ENCODE measurements at regions not wholly inside any gene's neighbourhood (a gene's known extent, or its start where the extent isn't known, plus 50 kb on each side); places are given as distances from the start of the nearest gene placed in this dataset.

DNA sequence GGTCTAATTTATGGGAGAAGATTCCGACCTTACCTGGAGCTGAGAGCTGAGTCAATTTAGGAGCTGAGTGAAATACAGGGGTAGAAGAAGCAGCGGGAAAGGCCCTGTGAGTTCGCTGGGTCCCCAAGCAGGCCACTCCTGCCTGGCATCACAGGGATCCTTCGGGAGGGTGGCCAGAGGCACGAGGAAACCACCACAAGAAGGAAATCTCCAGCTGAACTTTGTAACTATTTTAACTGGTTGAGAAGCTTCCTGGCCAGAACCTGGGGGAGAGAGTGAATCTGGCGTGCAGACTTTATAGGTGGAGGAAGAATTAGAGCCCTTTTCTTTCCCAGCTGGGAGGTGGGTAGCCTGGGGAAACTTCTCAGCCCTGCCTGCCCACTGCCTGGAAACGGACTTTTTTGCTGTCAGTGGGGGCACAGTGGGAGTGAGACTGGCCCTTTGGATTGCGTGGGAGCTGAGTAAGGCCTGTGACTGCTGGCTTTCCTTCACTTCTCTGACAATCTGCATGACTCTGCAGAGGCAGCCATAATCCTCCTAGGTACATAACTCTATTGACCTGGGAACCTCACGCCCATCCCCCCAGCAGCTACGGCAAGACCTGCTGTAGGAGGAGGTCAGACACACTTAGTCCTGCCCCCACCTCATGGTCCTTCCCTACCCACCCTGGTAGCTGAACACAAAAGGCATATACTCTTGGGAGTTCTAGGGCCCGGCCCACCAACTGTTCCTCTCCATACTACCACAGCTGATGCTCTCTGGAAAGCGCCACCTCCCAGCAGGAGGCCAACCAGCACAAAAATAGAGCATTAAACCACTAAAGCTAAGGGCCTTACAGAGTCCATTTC, 340.7 kb downstream of the CNTN3 start:
- no peak overlapping the region for H3K4me3 Mint-ChIP-seq (ENCODE audit: low read depth, unreplicated experiment)
- no peak for TF ChIP-seq CTCF (IDR thresholded peaks at IDR 0.05; ENCODE audit: unreplicated experiment)
- DNase-seq, result no peak
- H3K9me3 Mint-ChIP-seq (ENCODE audit: low read depth, unreplicated experiment), result peaks cover 14% of the 10 kb centered on the region
- BruUV-seq (replicated peaks), result no TSS peak
- CTCF ChIA-PET, result no interaction called here
- H3K27me3 Mint-ChIP-seq (ENCODE audit: unreplicated experiment), result no peaks in the 10 kb centered on the region
- H3K36me3 Mint-ChIP-seq (ENCODE audit: insufficient read depth, unreplicated experiment), result no peaks in the 10 kb centered on the region
- no peak overlapping the region for H3K27ac Mint-ChIP-seq (ENCODE audit: unreplicated experiment)
- H3K4me1 Mint-ChIP-seq (ENCODE audit: low read depth, unreplicated experiment), result no peaks in the 10 kb centered on the region
- intact Hi-C loops (cut with micrococcal nuclease; ENCODE audit: unreplicated experiment), result no loop called here

GRCh38 chr3:74273091-74273490, 341.4 kb downstream of the CNTN3 start:
- H3K4me3 Mint-ChIP-seq (ENCODE audit: low read depth, unreplicated experiment), result no peak overlapping the region
- no peak overlapping the region for H3K27ac Mint-ChIP-seq (ENCODE audit: unreplicated experiment)
- no peaks in the 10 kb centered on the region for H3K36me3 Mint-ChIP-seq (ENCODE audit: insufficient read depth, unreplicated experiment)
- H3K9me3 Mint-ChIP-seq (ENCODE audit: low read depth, unreplicated experiment), result peaks cover 10% of the 10 kb centered on the region
- no peak for DNase-seq
- TF ChIP-seq CTCF (IDR thresholded peaks at IDR 0.05; ENCODE audit: unreplicated experiment), result no peak
- H3K4me1 Mint-ChIP-seq (ENCODE audit: low read depth, unreplicated experiment), result no peaks in the 10 kb centered on the region
- no peaks in the 10 kb centered on the region for H3K27me3 Mint-ChIP-seq (ENCODE audit: unreplicated experiment)
- no TSS peak for BruUV-seq (replicated peaks)
- intact Hi-C loops (cut with micrococcal nuclease; ENCODE audit: unreplicated experiment), result no loop called here
- CTCF ChIA-PET, result no interaction called here

DNA sequence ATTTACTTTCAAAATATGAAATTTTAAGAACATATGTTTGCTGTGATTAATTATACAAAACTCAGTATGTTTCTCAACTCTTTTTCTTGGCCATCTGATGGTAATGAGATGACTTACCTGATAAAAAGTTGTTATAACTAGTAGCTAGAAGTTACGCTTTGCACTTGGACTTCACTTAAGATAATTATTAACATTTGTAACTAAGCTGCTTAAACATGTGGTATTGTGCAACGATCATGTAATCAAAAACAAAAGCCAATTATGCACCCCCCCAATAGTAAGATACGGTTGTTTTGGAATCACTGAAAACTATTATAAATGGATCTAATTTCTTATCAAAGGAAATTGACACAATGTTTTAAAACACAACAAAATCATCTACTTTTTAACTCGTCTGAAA, 342.9 kb downstream of the CNTN3 start:
- CTCF ChIA-PET, result no interaction called here
- Mint-ChIP-seq H3K4me3 (ENCODE audit: low read depth, unreplicated experiment) (no peak overlapping the region), H3K36me3 (ENCODE audit: insufficient read depth, unreplicated experiment) (no peaks in the 10 kb centered on the region), H3K27ac (ENCODE audit: unreplicated experiment) (no peak overlapping the region), H3K4me1 (ENCODE audit: low read depth, unreplicated experiment) (no peaks in the 10 kb centered on the region), H3K27me3 (ENCODE audit: unreplicated experiment) (no peaks in the 10 kb centered on the region), H3K9me3 (ENCODE audit: low read depth, unreplicated experiment) (peaks cover 8% of the 10 kb centered on the region)
- intact Hi-C loops (cut with micrococcal nuclease; ENCODE audit: unreplicated experiment), result no loop called here
- DNase-seq, result no peak
- no TSS peak for BruUV-seq (replicated peaks)
- TF ChIP-seq CTCF (IDR thresholded peaks at IDR 0.05; ENCODE audit: unreplicated experiment), result no peak

DNA sequence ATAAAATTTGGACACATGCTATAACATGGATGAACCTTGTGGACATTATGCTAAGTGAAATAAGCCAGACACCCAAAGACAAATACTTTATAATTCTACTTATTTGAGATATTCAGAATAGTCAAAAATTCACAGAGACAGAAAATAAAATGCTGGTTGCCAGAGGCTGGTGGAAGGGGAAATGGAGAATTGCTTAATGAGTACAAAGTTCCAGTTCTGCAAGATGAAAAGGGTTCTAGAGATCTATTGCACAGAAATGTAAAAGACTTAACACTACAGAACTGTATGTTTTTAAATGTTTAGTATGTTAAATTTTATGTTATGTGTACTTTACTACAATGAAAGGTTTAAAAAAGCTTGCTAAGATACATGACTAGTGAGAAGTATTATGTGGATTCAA, 344.8 kb downstream of the CNTN3 start:
- DNase-seq, result no peak
- Mint-ChIP-seq H3K27me3 (ENCODE audit: unreplicated experiment) (no peaks in the 10 kb centered on the region), H3K4me1 (ENCODE audit: low read depth, unreplicated experiment) (no peaks in the 10 kb centered on the region), H3K36me3 (ENCODE audit: insufficient read depth, unreplicated experiment) (no peaks in the 10 kb centered on the region), H3K9me3 (ENCODE audit: low read depth, unreplicated experiment) (peaks cover 6% of the 10 kb centered on the region), H3K4me3 (ENCODE audit: low read depth, unreplicated experiment) (no peak overlapping the region), H3K27ac (ENCODE audit: unreplicated experiment) (no peak overlapping the region)
- CTCF ChIA-PET, result no interaction called here
- intact Hi-C loops (cut with micrococcal nuclease; ENCODE audit: unreplicated experiment), result no loop called here
- TF ChIP-seq CTCF (IDR thresholded peaks at IDR 0.05; ENCODE audit: unreplicated experiment), result no peak
- no TSS peak for BruUV-seq (replicated peaks)

Data from Calu3 (cell line).